ENCODE measurements at regions not wholly inside any gene's neighbourhood (a gene's known extent, or its start where the extent isn't known, plus 50 kb on each side); places are given as distances from the start of the nearest gene placed in this dataset.
"Not testable (repeated sequence)": the region's sequence is repeated elsewhere in the genome, so short reads cannot be mapped to it uniquely, and the experiment has no call there.

- DNase-seq = no peak
Observed at GRCh38 chr6:86273936-86274335, 631.2 kb upstream of the SYNCRIP start.

- no peak for DNase-seq
Observed at GRCh38 chr6:86256615-86257187, 614.0 kb upstream of the SYNCRIP start.

- DNase-seq = no peak
Observed at GRCh38 chr6:86255973-86256372, 613.3 kb upstream of the SYNCRIP start.

- no peak for DNase-seq
Observed at GRCh38 chr6:86251106-86251505, 608.4 kb upstream of the SYNCRIP start.

- DNase-seq = no peak
Observed at GRCh38 chr6:86217906-86218305, 575.2 kb upstream of the SYNCRIP start.

GRCh38 chr6:86215323-86215722 is 572.6 kb upstream of the SYNCRIP start:
- no peak for DNase-seq

- no peak for DNase-seq
Observed at GRCh38 chr6:86205980-86206379, 563.3 kb upstream of the SYNCRIP start.

GRCh38 chr6:86203044-86203443 is 560.4 kb upstream of the SYNCRIP start:
- DNase-seq = no peak

GRCh38 chr6:86193821-86194220 is 551.1 kb upstream of the SYNCRIP start:
- no peak for DNase-seq

GRCh38 chr6:86192123-86192522 is 549.4 kb upstream of the SYNCRIP start:
- no peak for DNase-seq

GRCh38 chr6:86175149-86175548 is 532.5 kb upstream of the SYNCRIP start:
- DNase-seq = peak in 3 of 58 donors; percentile 0 to 2 (median 0)

- no peak for DNase-seq
Observed at GRCh38 chr6:86154852-86155251, 512.2 kb upstream of the SYNCRIP start.

GRCh38 chr6:86153521-86153920 is 510.8 kb upstream of the SYNCRIP start:
- no peak for DNase-seq

- no peak for DNase-seq
Observed at GRCh38 chr6:86152546-86152945, 509.9 kb upstream of the SYNCRIP start.

- no peak for DNase-seq
Observed at GRCh38 chr6:86148586-86148985, 505.9 kb upstream of the SYNCRIP start.

- no peak for DNase-seq
Observed at GRCh38 chr6:86147859-86148258, 505.2 kb upstream of the SYNCRIP start.

GRCh38 chr6:86147311-86147710 is 504.6 kb upstream of the SYNCRIP start:
- DNase-seq = no peak

- DNase-seq = not testable (repeated sequence)
Observed at GRCh38 chr6:86146751-86147150, 504.1 kb upstream of the SYNCRIP start.

- no peak for DNase-seq
Observed at GRCh38 chr6:86142326-86142725, 499.6 kb upstream of the SYNCRIP start.

GRCh38 chr6:86128130-86128814 is 485.6 kb upstream of the SYNCRIP start:
- no peak for DNase-seq

GRCh38 chr6:86122086-86122485 is 479.4 kb upstream of the SYNCRIP start:
- no peak for DNase-seq

GRCh38 chr6:86118271-86118670 is 475.6 kb upstream of the SYNCRIP start:
- DNase-seq = no peak

GRCh38 chr6:86107985-86108384 is 465.3 kb upstream of the SYNCRIP start:
- DNase-seq = no peak

All from anterior cingulate cortex (tissue), 58 donors.